OCI-LY1 (cell line): ENCODE measurements at regions not wholly inside any gene's neighbourhood (a gene's known extent, or its start where the extent isn't known, plus 50 kb on each side); places are given as distances from the start of the nearest gene placed in this dataset.

Experiments
- CTCF ChIP-seq: fragments of 200-600 bp; sonication (generic), shearing (Covaris generic); IDR thresholded peaks from 2 replicates; pipeline ENCODE4 v1.5.1; 2017; ENCODE audit warnings: mild to moderate bottlenecking, antibody characterized with exemption, low read length, moderate library complexity, mixed read lengths
- EZH2 ChIP-seq: fragments of 200-600 bp; sonication (generic), shearing (Covaris generic); IDR thresholded peaks from 2 replicates; pipeline ENCODE4 v1.8.0; 2017; ENCODE audit warnings: borderline replicate concordance, mixed run types, mild to moderate bottlenecking, antibody characterized with exemption, low read length, moderate library complexity, mixed read lengths

- TF ChIP-seq CTCF (no peak), EZH2 (no peak)
Observed at GRCh38 chr17:77594416-77595209, 363.9 kb upstream of the TNRC6C start.
